Loucy (cell line): ENCODE measurements at regions not wholly inside any gene's neighbourhood (a gene's known extent, or its start where the extent isn't known, plus 50 kb on each side); places are given as distances from the start of the nearest gene placed in this dataset.

Source experiments
- EZH2phosphoT487 ChIP-seq: fragments of 200-600 bp; IDR thresholded peaks from 2 replicates; pipeline ENCODE4 v1.6.1; 2018; ENCODE audit warnings: antibody characterized with exemption, mild to moderate bottlenecking, moderate library complexity, borderline replicate concordance
- TF ChIP-seq, protein P1 (sequence below): fragments of 200-600 bp; sonication (generic); conservative IDR thresholded peaks from 2 replicates; pipeline ENCODE4 v1.5.1; 2014; ENCODE audit warnings: mild to moderate bottlenecking, antibody characterized with exemption, low read length

DNA sequence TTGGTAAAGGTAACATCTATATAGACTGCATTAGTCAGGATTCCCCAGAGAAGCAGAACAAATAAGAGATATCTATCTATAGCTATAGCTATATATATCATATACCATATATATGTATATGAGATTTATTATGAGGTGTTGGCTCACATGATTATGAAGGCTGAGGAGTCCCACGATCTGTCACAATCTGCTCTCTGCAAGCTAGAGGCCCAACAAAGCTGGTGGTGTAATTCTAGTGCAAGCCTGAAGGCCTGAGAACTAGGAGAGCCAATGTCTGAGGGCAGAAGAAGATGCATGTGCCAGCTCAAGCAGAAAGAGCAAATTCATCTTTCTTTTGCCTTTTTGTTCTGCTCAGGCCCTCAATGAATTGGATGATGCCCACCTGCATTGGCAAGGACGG lies 102.2 kb upstream of the PLPPR1 start:
- TF ChIP-seq, protein P1, sequence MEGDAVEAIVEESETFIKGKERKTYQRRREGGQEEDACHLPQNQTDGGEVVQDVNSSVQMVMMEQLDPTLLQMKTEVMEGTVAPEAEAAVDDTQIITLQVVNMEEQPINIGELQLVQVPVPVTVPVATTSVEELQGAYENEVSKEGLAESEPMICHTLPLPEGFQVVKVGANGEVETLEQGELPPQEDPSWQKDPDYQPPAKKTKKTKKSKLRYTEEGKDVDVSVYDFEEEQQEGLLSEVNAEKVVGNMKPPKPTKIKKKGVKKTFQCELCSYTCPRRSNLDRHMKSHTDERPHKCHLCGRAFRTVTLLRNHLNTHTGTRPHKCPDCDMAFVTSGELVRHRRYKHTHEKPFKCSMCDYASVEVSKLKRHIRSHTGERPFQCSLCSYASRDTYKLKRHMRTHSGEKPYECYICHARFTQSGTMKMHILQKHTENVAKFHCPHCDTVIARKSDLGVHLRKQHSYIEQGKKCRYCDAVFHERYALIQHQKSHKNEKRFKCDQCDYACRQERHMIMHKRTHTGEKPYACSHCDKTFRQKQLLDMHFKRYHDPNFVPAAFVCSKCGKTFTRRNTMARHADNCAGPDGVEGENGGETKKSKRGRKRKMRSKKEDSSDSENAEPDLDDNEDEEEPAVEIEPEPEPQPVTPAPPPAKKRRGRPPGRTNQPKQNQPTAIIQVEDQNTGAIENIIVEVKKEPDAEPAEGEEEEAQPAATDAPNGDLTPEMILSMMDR, result no peak
- TF ChIP-seq EZH2phosphoT487, result no peak
